HEK293 (cell line): ENCODE measurements at regions not wholly inside any gene's neighbourhood (a gene's known extent, or its start where the extent isn't known, plus 50 kb on each side); places are given as distances from the start of the nearest gene placed in this dataset.

ENCODE experiments used
- BCL11A ChIP-seq: fragments of 450-650 bp; formaldehyde crosslinking; IDR thresholded peaks from 2 replicates; pipeline ENCODE4 v1.5.1; 2016; ENCODE audit warnings: low read depth, missing biosample characterization, missing genetic modification characterization
- CTCF ChIP-seq: fragments of 450-650 bp; formaldehyde crosslinking; IDR thresholded peaks from 2 replicates; pipeline ENCODE4 v1.5.1; 2016; ENCODE audit warnings: missing biosample characterization, missing genetic modification characterization
- REST ChIP-seq: fragments of 450-650 bp; formaldehyde crosslinking; IDR thresholded peaks from 2 replicates; pipeline ENCODE4 v1.5.1; 2016; ENCODE audit warnings: missing biosample characterization, missing genetic modification characterization
- SCRT2 ChIP-seq: fragments of 450-650 bp; formaldehyde crosslinking; IDR thresholded peaks from 2 replicates; pipeline ENCODE4 v1.5.1; 2016; ENCODE audit warnings: missing biosample characterization, missing genetic modification characterization
- SP2 ChIP-seq: fragments of 450-650 bp; formaldehyde crosslinking; IDR thresholded peaks from 2 replicates; pipeline ENCODE4 v1.5.1; 2016; ENCODE audit warnings: missing biosample characterization, missing genetic modification characterization
- ZNF2 ChIP-seq: fragments of 450-650 bp; formaldehyde crosslinking; IDR thresholded peaks from 2 replicates; pipeline ENCODE4 v1.5.1; 2016; ENCODE audit warnings: missing biosample characterization, missing genetic modification characterization
- ZNF274 ChIP-seq, 2 experiments: fragments of 200-500 bp in 1 of 2; fragments of 450-650 bp in 1 of 2; sonication (Bioruptor generic) in 1 of 2; formaldehyde crosslinking in 1 of 2; IDR thresholded peaks; 2 replicates each; pipeline versions ENCODE4 v1.5.1 to v1.6.1; 2014 to 2016; ENCODE audit warnings: borderline replicate concordance in 1 of 2, inconsistent platforms in 1 of 2, low read length in 1 of 2, missing biosample characterization in 1 of 2, missing genetic modification characterization in 1 of 2
- ZNF311 ChIP-seq: fragments of 450-650 bp; formaldehyde crosslinking; IDR thresholded peaks from 2 replicates; pipeline ENCODE4 v1.5.1; 2017; ENCODE audit warnings: missing biosample characterization, missing genetic modification characterization, borderline replicate concordance
- ZNF501 ChIP-seq: fragments of 450-650 bp; formaldehyde crosslinking; IDR thresholded peaks from 2 replicates; pipeline ENCODE4 v1.5.1; 2016; ENCODE audit warnings: missing biosample characterization, missing genetic modification characterization
- ZNF510 ChIP-seq: fragments of 450-650 bp; formaldehyde crosslinking; IDR thresholded peaks from 2 replicates; pipeline ENCODE4 v1.5.1; 2018; ENCODE audit warnings: mild to moderate bottlenecking, missing genetic modification characterization, missing biosample characterization; ENCODE audit not compliant: insufficient replicate concordance
- ZNF521 ChIP-seq: fragments of 450-650 bp; formaldehyde crosslinking; IDR thresholded peaks from 2 replicates; pipeline ENCODE4 v1.5.1; 2017; ENCODE audit warnings: missing biosample characterization, mild to moderate bottlenecking, missing genetic modification characterization

GRCh38 chr6:43972913-43973300 is 154.3 kb downstream of the MRPL14 start:
- TF ChIP-seq CTCF (tag by site-specific recombination) = no peak
- TF ChIP-seq REST (tag by site-specific recombination) = no peak
- TF ChIP-seq ZNF274 (IDR thresholded peaks at IDR 0.05; ENCODE audit: low read length) = no peak
- no peak for TF ChIP-seq ZNF274 (tag by site-specific recombination; IDR thresholded peaks at IDR 0.05; ENCODE audit: borderline replicate concordance)
- TF ChIP-seq ZNF510 = no peak
- TF ChIP-seq BCL11A (tag by site-specific recombination) = no peak
- no peak for TF ChIP-seq SP2 (tag by site-specific recombination)
- TF ChIP-seq ZNF311 (tag by site-specific recombination) = no peak
- no peak for TF ChIP-seq ZNF2 (tag by site-specific recombination)
- no peak for TF ChIP-seq ZNF521 (tag by site-specific recombination)
- no peak for TF ChIP-seq ZNF501 (tag by site-specific recombination)
- TF ChIP-seq SCRT2 = no peak
